ENCODE measurements at regions not wholly inside any gene's neighbourhood (a gene's known extent, or its start where the extent isn't known, plus 50 kb on each side); places are given as distances from the start of the nearest gene placed in this dataset.

DNA sequence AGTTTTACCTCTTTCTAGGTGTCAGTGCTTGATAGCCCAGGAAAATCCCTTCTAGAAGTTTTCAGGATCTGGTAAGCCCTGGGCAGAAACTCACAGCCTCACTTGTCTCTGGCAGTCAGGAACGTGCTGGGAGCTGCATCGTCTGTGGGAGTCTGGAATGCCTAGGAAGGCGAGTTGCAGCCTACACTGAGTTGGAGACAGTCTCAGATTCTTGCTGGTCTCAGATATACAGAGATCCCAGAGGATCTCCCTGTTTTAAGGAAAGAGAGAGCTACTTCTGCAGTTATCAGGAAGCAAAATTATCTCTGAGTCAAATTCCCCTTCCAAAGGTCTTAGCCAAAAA is 104.4 kb upstream of the CDC42EP3 start:
- TF ChIP-seq POLR2A (IDR thresholded peaks at IDR 0.05): no peak
- TF ChIP-seq, protein P1, sequence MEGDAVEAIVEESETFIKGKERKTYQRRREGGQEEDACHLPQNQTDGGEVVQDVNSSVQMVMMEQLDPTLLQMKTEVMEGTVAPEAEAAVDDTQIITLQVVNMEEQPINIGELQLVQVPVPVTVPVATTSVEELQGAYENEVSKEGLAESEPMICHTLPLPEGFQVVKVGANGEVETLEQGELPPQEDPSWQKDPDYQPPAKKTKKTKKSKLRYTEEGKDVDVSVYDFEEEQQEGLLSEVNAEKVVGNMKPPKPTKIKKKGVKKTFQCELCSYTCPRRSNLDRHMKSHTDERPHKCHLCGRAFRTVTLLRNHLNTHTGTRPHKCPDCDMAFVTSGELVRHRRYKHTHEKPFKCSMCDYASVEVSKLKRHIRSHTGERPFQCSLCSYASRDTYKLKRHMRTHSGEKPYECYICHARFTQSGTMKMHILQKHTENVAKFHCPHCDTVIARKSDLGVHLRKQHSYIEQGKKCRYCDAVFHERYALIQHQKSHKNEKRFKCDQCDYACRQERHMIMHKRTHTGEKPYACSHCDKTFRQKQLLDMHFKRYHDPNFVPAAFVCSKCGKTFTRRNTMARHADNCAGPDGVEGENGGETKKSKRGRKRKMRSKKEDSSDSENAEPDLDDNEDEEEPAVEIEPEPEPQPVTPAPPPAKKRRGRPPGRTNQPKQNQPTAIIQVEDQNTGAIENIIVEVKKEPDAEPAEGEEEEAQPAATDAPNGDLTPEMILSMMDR (IDR thresholded peaks at IDR 0.05): no peak

Measured in esophagus squamous epithelium (tissue), 4 donors.